Fibroblast of skin of right quadriceps (primary cell): ENCODE measurements at regions not wholly inside any gene's neighbourhood (a gene's known extent, or its start where the extent isn't known, plus 50 kb on each side); places are given as distances from the start of the nearest gene placed in this dataset.
"Not testable (repeated sequence)": the region's sequence is repeated elsewhere in the genome, so short reads cannot be mapped to it uniquely, and the experiment has no call there.

Experiments
- DNase-seq: peaks from one replicate; pipeline ENCODE4 v3.0.0-alpha.2; 2013

- no peak for DNase-seq
These were observed 410.7 kb upstream of the API5 start for GRCh38 chr11:42901084-42901483.

GRCh38 chr11:42906226-42906625 is 405.6 kb upstream of the API5 start:
- no peak for DNase-seq

GRCh38 chr11:42913731-42914130 is 398.1 kb upstream of the API5 start:
- DNase-seq, result no peak

GRCh38 chr11:42923651-42924050 is 388.1 kb upstream of the API5 start:
- no peak for DNase-seq

GRCh38 chr11:42925916-42926315 is 385.9 kb upstream of the API5 start:
- no peak for DNase-seq

- DNase-seq, result no peak
These were observed 364.4 kb upstream of the API5 start for GRCh38 chr11:42947405-42947804.

GRCh38 chr11:42949738-42950376 is 361.9 kb upstream of the API5 start:
- DNase-seq, result not testable (repeated sequence)

- DNase-seq, result no peak
These were observed 360.5 kb upstream of the API5 start for GRCh38 chr11:42951266-42951665.

GRCh38 chr11:42957831-42958230 is 354.0 kb upstream of the API5 start:
- no peak for DNase-seq

- DNase-seq, result no peak
These were observed 353.2 kb upstream of the API5 start for GRCh38 chr11:42958635-42959034.

- DNase-seq, result no peak
These were observed 351.2 kb upstream of the API5 start for GRCh38 chr11:42960521-42961088.

- no peak for DNase-seq
These were observed 344.1 kb upstream of the API5 start for GRCh38 chr11:42967653-42968052.

- no peak for DNase-seq
These were observed 339.1 kb upstream of the API5 start for GRCh38 chr11:42972741-42973140.

GRCh38 chr11:42974510-42975179 is 337.2 kb upstream of the API5 start:
- DNase-seq, result no peak

GRCh38 chr11:42975180-42975529 is 336.6 kb upstream of the API5 start:
- no peak for DNase-seq

GRCh38 chr11:42976636-42977217 is 335.1 kb upstream of the API5 start:
- no peak for DNase-seq

GRCh38 chr11:42992594-42992993 is 319.2 kb upstream of the API5 start:
- no peak for DNase-seq

- no peak for DNase-seq
These were observed 315.1 kb upstream of the API5 start for GRCh38 chr11:42996421-42997307.

GRCh38 chr11:43004879-43005278 is 306.9 kb upstream of the API5 start:
- DNase-seq, result not testable (repeated sequence)

- DNase-seq, result no peak
These were observed 301.8 kb upstream of the API5 start for GRCh38 chr11:43010042-43010441.

GRCh38 chr11:43012606-43013005 is 299.2 kb upstream of the API5 start:
- no peak for DNase-seq

GRCh38 chr11:43021466-43021865 is 290.3 kb upstream of the API5 start:
- DNase-seq, result no peak

- DNase-seq, result no peak
These were observed 277.5 kb upstream of the API5 start for GRCh38 chr11:43034341-43034740.
